ENCODE measurements at regions not wholly inside any gene's neighbourhood (a gene's known extent, or its start where the extent isn't known, plus 50 kb on each side); places are given as distances from the start of the nearest gene placed in this dataset.

DNA sequence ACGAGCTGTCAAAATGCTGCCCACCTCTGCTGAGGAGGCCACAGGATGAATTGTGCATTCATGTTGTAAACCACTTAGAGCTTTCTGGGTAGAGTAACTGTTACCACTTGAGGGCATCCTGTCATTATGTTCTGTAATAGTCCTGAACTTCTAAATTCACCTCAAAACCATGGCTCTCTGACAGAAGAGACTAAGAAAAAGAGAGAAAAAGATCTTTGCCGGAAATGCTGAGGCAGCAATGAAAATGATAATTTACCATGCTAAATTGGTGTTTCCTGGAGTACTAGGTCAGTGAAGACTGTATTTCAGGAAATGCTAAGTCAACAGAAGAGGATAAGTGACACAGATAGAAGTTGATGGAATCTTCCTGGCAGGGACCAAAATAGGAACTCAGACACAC lies 942.3 kb upstream of the SLIT2 start:
- TF ChIP-seq EP300 (IDR thresholded peaks at IDR 0.05) (no peak), POLR2A (IDR thresholded peaks at IDR 0.05) (no peak)
